Vagina (tissue), 2 donors: ENCODE measurements at regions not wholly inside any gene's neighbourhood (a gene's known extent, or its start where the extent isn't known, plus 50 kb on each side); places are given as distances from the start of the nearest gene placed in this dataset.

Experiments used
- DNase-seq, 2 donors: peaks; one replicate each; pipeline ENCODE4 v3.0.0-alpha.2; 2017; ENCODE audit errors: extremely low spot score in 2 of 2
- H3K27ac ChIP-seq: fragments of 200-600 bp; sonication (generic); one replicate; pipeline ENCODE4 v1.5.1; 2019
- H3K27me3 ChIP-seq: fragments of 200-600 bp; sonication (generic); one replicate; pipeline ENCODE4 v1.5.1; 2019
- H3K36me3 ChIP-seq, 2 donors: fragments of 200-600 bp; sonication (generic); one replicate each; pipeline ENCODE4 v1.5.1; 2017 to 2019
- H3K4me1 ChIP-seq: fragments of 200-600 bp; sonication (generic); one replicate; pipeline ENCODE4 v1.5.1; 2019
- H3K4me3 ChIP-seq, 2 donors: fragments of 200-600 bp; sonication (generic); 1 replicate in 1 of 2; 2 replicates in 1 of 2; pipeline ENCODE4 v1.5.1; 2016 to 2019
- H3K9me3 ChIP-seq: fragments of 200-600 bp; sonication (generic); one replicate; pipeline ENCODE4 v1.5.1; 2019
- POLR2A ChIP-seq, 2 donors: fragments of 450-650 bp; IDR thresholded peaks; one replicate each; pipeline ENCODE4 v1.6.1; 2017; ENCODE audit warnings: antibody characterized with exemption in 2 of 2, mild to moderate bottlenecking in 2 of 2, moderate library complexity in 2 of 2
- POLR2AphosphoS5 ChIP-seq, 2 donors: sonication (generic); formaldehyde crosslinking; IDR thresholded peaks; one replicate each; pipeline ENCODE4 v1.9.0; 2017; ENCODE audit warnings: antibody characterized with exemption in 2 of 2, mild to moderate bottlenecking in 2 of 2, low read depth in 1 of 2; ENCODE audit not compliant: insufficient read depth in 1 of 2
- intact Hi-C: fragments of 100-400 bp; cut with DNase I; formaldehyde crosslinking; loops from one replicate; pipeline ENCODE4 v1.15.1; 2023
- TF ChIP-seq, protein P1 (sequence below), 3 experiments: fragments of 450-650 bp in 2 of 3; fragments of 200-600 bp in 1 of 3; sonication (generic) in 1 of 3; IDR thresholded peaks; one replicate each; pipeline ENCODE4 v1.5.1; 2017 to 2019; ENCODE audit warnings: antibody characterized with exemption in 3 of 3, mild to moderate bottlenecking in 2 of 3, moderate library complexity in 2 of 3

DNA sequence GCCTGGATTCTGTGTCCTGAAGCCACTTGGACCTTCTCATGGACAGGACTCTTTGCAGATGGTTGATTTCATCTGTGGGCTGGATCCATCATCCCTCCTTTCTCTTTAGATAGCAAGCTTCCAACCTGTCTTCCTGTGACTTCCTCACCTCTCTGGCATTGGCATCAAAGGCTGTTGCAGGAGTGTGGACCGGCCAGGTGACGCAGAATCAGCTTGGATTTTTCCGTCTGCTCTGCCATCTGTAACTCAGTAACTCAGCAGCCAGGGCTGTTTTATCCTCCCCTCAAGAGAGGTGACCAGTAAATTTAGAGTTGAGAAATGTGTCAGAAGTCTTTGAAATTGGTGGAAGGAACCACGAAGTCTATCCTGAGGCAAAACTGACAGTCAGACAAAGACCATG lies 701.7 kb upstream of the TMEM132C start:
- H3K36me3 ChIP-seq, result no peaks in the 10 kb centered on the region
- no peaks in the 10 kb centered on the region for H3K27me3 ChIP-seq
- no peak overlapping the region for H3K27ac ChIP-seq
- H3K4me1 ChIP-seq, result no peaks in the 10 kb centered on the region
- DNase-seq, result no peak
- no peak overlapping the region for H3K4me3 ChIP-seq
- no peaks in the 10 kb centered on the region for H3K9me3 ChIP-seq
- TF ChIP-seq POLR2A (IDR thresholded peaks at IDR 0.05), result no peak
- intact Hi-C loops, result no loop called here

DNA sequence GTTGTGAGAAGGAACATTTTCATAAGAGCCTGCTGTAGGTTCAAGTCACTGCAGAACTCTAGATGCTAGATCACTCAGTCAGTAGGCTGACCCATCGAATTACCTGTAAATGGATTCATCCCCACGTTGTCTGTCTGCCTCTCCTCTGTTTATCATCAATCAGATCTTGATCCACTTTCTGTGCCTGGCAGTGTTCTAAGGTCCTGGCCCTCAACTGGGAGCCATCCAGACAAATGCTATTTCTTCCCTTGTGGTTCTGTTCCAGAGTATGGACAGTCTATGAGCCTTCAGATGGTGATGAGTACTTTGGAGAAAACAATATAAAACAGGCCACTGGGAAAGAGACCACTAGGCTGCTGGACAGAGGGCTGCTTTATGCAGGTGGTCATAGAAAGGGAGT lies 699.4 kb upstream of the TMEM132C start:
- H3K27me3 ChIP-seq, result no peaks in the 10 kb centered on the region
- DNase-seq, result no peak

DNA sequence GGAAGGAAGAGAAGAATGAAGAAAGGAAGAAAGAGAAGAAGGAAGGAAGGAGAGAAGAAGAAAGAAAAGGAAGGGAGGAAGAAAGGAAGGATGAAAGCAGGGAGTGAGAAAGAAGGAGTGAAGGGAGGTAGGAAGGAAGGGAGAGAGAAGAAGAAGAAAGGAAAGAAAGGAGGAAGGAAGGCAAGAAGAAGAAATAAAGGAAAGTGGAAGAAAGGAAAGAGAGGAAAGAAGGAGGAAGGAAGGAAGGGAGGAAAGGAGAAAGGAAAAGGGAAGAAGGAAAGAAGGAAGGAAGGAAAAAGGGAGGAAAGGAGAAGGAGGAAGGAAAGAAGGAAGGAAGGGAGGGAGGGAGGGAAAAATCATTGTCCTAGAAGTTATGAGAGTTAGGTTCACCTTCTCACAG lies 696.6 kb upstream of the TMEM132C start:
- H3K36me3 ChIP-seq, result no peaks in the 10 kb centered on the region
- H3K4me3 ChIP-seq, result no peak overlapping the region
- no peaks in the 10 kb centered on the region for H3K27me3 ChIP-seq
- intact Hi-C loops, result no loop called here
- no peak overlapping the region for H3K27ac ChIP-seq
- TF ChIP-seq, protein P1, sequence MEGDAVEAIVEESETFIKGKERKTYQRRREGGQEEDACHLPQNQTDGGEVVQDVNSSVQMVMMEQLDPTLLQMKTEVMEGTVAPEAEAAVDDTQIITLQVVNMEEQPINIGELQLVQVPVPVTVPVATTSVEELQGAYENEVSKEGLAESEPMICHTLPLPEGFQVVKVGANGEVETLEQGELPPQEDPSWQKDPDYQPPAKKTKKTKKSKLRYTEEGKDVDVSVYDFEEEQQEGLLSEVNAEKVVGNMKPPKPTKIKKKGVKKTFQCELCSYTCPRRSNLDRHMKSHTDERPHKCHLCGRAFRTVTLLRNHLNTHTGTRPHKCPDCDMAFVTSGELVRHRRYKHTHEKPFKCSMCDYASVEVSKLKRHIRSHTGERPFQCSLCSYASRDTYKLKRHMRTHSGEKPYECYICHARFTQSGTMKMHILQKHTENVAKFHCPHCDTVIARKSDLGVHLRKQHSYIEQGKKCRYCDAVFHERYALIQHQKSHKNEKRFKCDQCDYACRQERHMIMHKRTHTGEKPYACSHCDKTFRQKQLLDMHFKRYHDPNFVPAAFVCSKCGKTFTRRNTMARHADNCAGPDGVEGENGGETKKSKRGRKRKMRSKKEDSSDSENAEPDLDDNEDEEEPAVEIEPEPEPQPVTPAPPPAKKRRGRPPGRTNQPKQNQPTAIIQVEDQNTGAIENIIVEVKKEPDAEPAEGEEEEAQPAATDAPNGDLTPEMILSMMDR (IDR thresholded peaks at IDR 0.05), result no peak
- no peak for TF ChIP-seq POLR2AphosphoS5 (IDR thresholded peaks at IDR 0.05; ENCODE audit: insufficient read depth in 1 of 2, low read depth in 1 of 2)
- no peak for TF ChIP-seq POLR2A (IDR thresholded peaks at IDR 0.05)
- no peak for DNase-seq
- H3K9me3 ChIP-seq, result no peaks in the 10 kb centered on the region
- no peaks in the 10 kb centered on the region for H3K4me1 ChIP-seq

More for the DNA sequence above, 699.4 kb upstream of the TMEM132C start:
- Histone ChIP-seq H3K27ac (no peak overlapping the region), H3K36me3 (no peaks in the 10 kb centered on the region), H3K4me1 (no peaks in the 10 kb centered on the region), H3K9me3 (no peaks in the 10 kb centered on the region), H3K4me3 (no peak overlapping the region)
- no peak for TF ChIP-seq POLR2A (IDR thresholded peaks at IDR 0.05)
- TF ChIP-seq, protein P1 (IDR thresholded peaks at IDR 0.05), result no peak
- no peak for TF ChIP-seq POLR2AphosphoS5 (IDR thresholded peaks at IDR 0.05; ENCODE audit: insufficient read depth in 1 of 2, low read depth in 1 of 2)
- intact Hi-C loops, result no loop called here

DNA sequence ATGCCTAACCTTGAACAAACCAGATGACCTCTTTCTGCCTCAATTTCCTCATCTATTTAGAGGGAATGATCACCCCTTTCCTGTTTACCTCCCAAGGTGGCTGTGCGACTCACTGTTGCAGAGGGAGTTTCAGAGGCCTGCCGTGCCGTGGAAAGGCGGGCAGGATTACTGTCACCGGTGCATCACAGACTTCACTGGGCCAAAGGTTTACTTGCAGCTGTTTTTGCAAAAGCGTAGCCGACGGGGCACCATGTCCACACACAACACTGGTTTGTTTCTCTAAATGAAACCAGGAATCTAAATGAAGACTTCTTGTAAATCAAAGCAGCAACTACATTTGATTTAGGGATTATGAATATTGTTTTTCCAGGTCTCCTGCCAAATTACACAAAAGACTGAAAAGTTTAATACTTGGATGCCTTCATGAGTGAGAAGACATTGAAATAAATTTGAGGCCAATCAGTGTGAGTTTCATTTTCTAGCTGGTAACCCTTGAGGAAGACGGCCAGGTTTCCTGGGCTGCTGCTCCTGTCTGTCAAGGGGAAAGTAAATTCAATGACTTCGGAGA lies 696.1 kb upstream of the TMEM132C start:
- Histone ChIP-seq H3K4me3 (no peak overlapping the region), H3K9me3 (no peaks in the 10 kb centered on the region)
- TF ChIP-seq, protein P1 (IDR thresholded peaks at IDR 0.05), result no peak
- TF ChIP-seq POLR2A (IDR thresholded peaks at IDR 0.05), result no peak
- no peak for TF ChIP-seq POLR2AphosphoS5 (IDR thresholded peaks at IDR 0.05; ENCODE audit: insufficient read depth in 1 of 2, low read depth in 1 of 2)

DNA sequence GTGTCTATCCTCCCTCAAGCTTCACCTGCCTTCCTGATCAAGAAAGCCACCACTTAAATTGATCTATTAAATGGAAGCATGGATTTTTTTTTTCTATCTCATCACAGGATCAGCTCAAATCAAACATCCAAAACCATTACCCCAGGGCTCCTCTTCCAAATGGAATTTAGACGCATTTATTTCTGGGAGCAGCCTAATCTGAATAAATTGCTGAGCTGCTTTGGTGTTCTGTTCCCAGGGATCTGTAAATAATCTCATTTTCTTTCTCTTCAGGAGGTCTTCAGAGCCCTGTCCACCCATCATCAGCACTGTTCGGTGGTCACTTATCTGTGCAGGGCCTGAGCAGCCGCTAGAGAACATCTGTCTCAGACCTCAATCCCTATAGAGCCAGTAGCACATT lies 695.4 kb upstream of the TMEM132C start:
- no peaks in the 10 kb centered on the region for H3K27me3 ChIP-seq
- DNase-seq, result no peak
- H3K27ac ChIP-seq, result no peak overlapping the region
- no peaks in the 10 kb centered on the region for H3K9me3 ChIP-seq
- no peak overlapping the region for H3K4me3 ChIP-seq
- H3K4me1 ChIP-seq, result no peaks in the 10 kb centered on the region
- intact Hi-C loops, result no loop called here
- TF ChIP-seq POLR2AphosphoS5 (IDR thresholded peaks at IDR 0.05; ENCODE audit: insufficient read depth in 1 of 2, low read depth in 1 of 2), result no peak
- no peak for TF ChIP-seq POLR2A (IDR thresholded peaks at IDR 0.05)
- TF ChIP-seq, protein P1 (IDR thresholded peaks at IDR 0.05), result no peak
- no peaks in the 10 kb centered on the region for H3K36me3 ChIP-seq

More for the DNA sequence above, 696.1 kb upstream of the TMEM132C start:
- no peaks in the 10 kb centered on the region for H3K4me1 ChIP-seq
- intact Hi-C loops, result no loop called here
- no peak for DNase-seq
- no peak overlapping the region for H3K27ac ChIP-seq
- H3K27me3 ChIP-seq, result no peaks in the 10 kb centered on the region
- H3K36me3 ChIP-seq, result no peaks in the 10 kb centered on the region
